GM12873 (cell line): ENCODE measurements at regions not wholly inside any gene's neighbourhood (a gene's known extent, or its start where the extent isn't known, plus 50 kb on each side); places are given as distances from the start of the nearest gene placed in this dataset.

Source experiments
- CTCF ChIP-seq: IDR thresholded peaks from 2 replicates; pipeline ENCODE4 v1.5.1; 2012; ENCODE audit warnings: low read depth, mild to moderate bottlenecking, moderate library complexity, low read length, control low read depth; ENCODE audit not compliant: insufficient read depth; ENCODE audit errors: missing control alignments

GRCh38 chrX:39418254-39418704, 617.0 kb downstream of the MID1IP1 start:
- no peak for TF ChIP-seq CTCF

GRCh38 chrX:39418731-39419638, 617.7 kb downstream of the MID1IP1 start:
- TF ChIP-seq CTCF, result no peak

- no peak for TF ChIP-seq CTCF
Measured at GRCh38 chrX:39421006-39421405, 619.7 kb downstream of the MID1IP1 start.

GRCh38 chrX:39425124-39425806, 624.0 kb downstream of the MID1IP1 start:
- TF ChIP-seq CTCF, result no peak

GRCh38 chrX:39426101-39426500, 624.8 kb downstream of the MID1IP1 start:
- TF ChIP-seq CTCF, result no peak

- TF ChIP-seq CTCF, result no peak
Measured at GRCh38 chrX:39427492-39427891, 626.2 kb downstream of the MID1IP1 start.

- no peak for TF ChIP-seq CTCF
Measured at GRCh38 chrX:39427906-39428305, 626.6 kb downstream of the MID1IP1 start.
